ENCODE measurements at regions not wholly inside any gene's neighbourhood (a gene's known extent, or its start where the extent isn't known, plus 50 kb on each side); places are given as distances from the start of the nearest gene placed in this dataset.

- Histone ChIP-seq H3K27me3 (replicated peaks; ENCODE audit: insufficient read depth) (no peaks in the 10 kb centered on the region), H3K4me1 (replicated peaks) (no peaks in the 10 kb centered on the region), H3K4me3 (no peak overlapping the region), H3K9me3 (no peaks in the 10 kb centered on the region), H3K36me3 (no peaks in the 10 kb centered on the region), H3K27ac (no peak overlapping the region)
- 57% methylated on average over 5 of the region's 5 CpGs for WGBS
- intact Hi-C loops (cut with DNase I): no loop called here
- no peak for DNase-seq (ENCODE audit: low spot score)
- TF ChIP-seq POLR2AphosphoS5 (IDR thresholded peaks at IDR 0.05) (no peak), CTCF (IDR thresholded peaks at IDR 0.05) (no peak), POLR2A (IDR thresholded peaks at IDR 0.05) (no peak)
Measured at GRCh38 chr5:4928409-4928808, 211.7 kb upstream of the ADAMTS16 start.

- Histone ChIP-seq H3K27me3 (replicated peaks; ENCODE audit: insufficient read depth) (no peaks in the 10 kb centered on the region), H3K4me3 (no peak overlapping the region), H3K36me3 (no peaks in the 10 kb centered on the region), H3K27ac (no peak overlapping the region), H3K4me1 (replicated peaks) (no peaks in the 10 kb centered on the region), H3K9me3 (no peaks in the 10 kb centered on the region)
- WGBS: 61% methylated on average over 11 of the region's 11 CpGs
- DNase-seq (ENCODE audit: low spot score): no peak
- intact Hi-C loops (cut with DNase I): no loop called here
- no peak for TF ChIP-seq POLR2AphosphoS5 (IDR thresholded peaks at IDR 0.05)
- TF ChIP-seq POLR2A (IDR thresholded peaks at IDR 0.05): no peak
- no peak for TF ChIP-seq CTCF (IDR thresholded peaks at IDR 0.05)
Measured at GRCh38 chr5:4929092-4929655, 211.0 kb upstream of the ADAMTS16 start.

GRCh38 chr5:4939042-4939781, 200.9 kb upstream of the ADAMTS16 start:
- H3K36me3 ChIP-seq: no peaks in the 10 kb centered on the region
- WGBS: 78% methylated on average over 15 of the region's 15 CpGs
- no peak overlapping the region for H3K27ac ChIP-seq
- no peak overlapping the region for H3K4me3 ChIP-seq
- peaks cover 2% of the 10 kb centered on the region for H3K27me3 ChIP-seq (replicated peaks; ENCODE audit: insufficient read depth)
- TF ChIP-seq POLR2A (IDR thresholded peaks at IDR 0.05) (no peak), CTCF (IDR thresholded peaks at IDR 0.05) (no peak), POLR2AphosphoS5 (IDR thresholded peaks at IDR 0.05) (no peak)
- intact Hi-C loops (cut with DNase I): no loop called here
- H3K9me3 ChIP-seq: no peaks in the 10 kb centered on the region
- no peaks in the 10 kb centered on the region for H3K4me1 ChIP-seq (replicated peaks)
- DNase-seq (ENCODE audit: low spot score): no peak

GRCh38 chr5:4941161-4941560, 199.0 kb upstream of the ADAMTS16 start:
- H3K9me3 ChIP-seq: no peaks in the 10 kb centered on the region

More at GRCh38 chr5:4941161-4941560, 199.0 kb upstream of the ADAMTS16 start:
- Histone ChIP-seq H3K4me3 (no peak overlapping the region), H3K27me3 (replicated peaks; ENCODE audit: insufficient read depth) (peaks cover 2% of the 10 kb centered on the region), H3K4me1 (replicated peaks) (no peaks in the 10 kb centered on the region), H3K27ac (no peak overlapping the region), H3K36me3 (no peaks in the 10 kb centered on the region)
- 89% methylated on average over 12 of the region's 12 CpGs for WGBS
- no peak for DNase-seq (ENCODE audit: low spot score)
- intact Hi-C loops (cut with DNase I): loop anchor here (5.0 kb wide), 1 partner anchor 64 kb away; no protein-coding TSS in a partner anchor
- TF ChIP-seq POLR2AphosphoS5 (IDR thresholded peaks at IDR 0.05) (no peak), CTCF (IDR thresholded peaks at IDR 0.05) (no peak), POLR2A (IDR thresholded peaks at IDR 0.05) (no peak)

Data from prostate gland (tissue), 2 donors.